Stomach (tissue), 8 donors: ENCODE measurements at regions not wholly inside any gene's neighbourhood (a gene's known extent, or its start where the extent isn't known, plus 50 kb on each side); places are given as distances from the start of the nearest gene placed in this dataset.

Source experiments
- DNase-seq, 2 donors: peaks; one replicate each; pipeline versions ENCODE4 v3.0.0 to v3.0.0-alpha.2; 2013 to 2019
- H3K27ac ChIP-seq, 5 donors: fragments of 200-600 bp in 4 of 5; sonication (generic) in 4 of 5; one replicate each; pipeline ENCODE4 v1.5.1; 2013 to 2019; ENCODE audit warnings: mild to moderate bottlenecking in 1 of 5, moderate library complexity in 1 of 5
- H3K27me3 ChIP-seq, 3 donors: fragments of 200-600 bp; sonication (generic); one replicate each; pipeline ENCODE4 v1.5.1; 2017 to 2019; ENCODE audit warnings: mixed run types in 1 of 3
- H3K36me3 ChIP-seq, 4 donors: fragments of 200-600 bp; sonication (generic); 1 replicate in 3 of 4; 2 replicates in 1 of 4; pipeline ENCODE4 v1.5.1; 2016 to 2019
- H3K4me1 ChIP-seq, 4 donors: fragments of 200-600 bp; sonication (generic); one replicate each; pipeline ENCODE4 v1.5.1; 2016 to 2019
- H3K4me3 ChIP-seq, 4 donors: fragments of 200-600 bp; sonication (generic) in 3 of 4; one replicate each; pipeline ENCODE4 v1.5.1; 2016 to 2019; ENCODE audit warnings: mild to moderate bottlenecking in 1 of 4
- H3K9me3 ChIP-seq, 4 donors: fragments of 200-600 bp; sonication (generic); one replicate each; pipeline ENCODE4 v1.5.1; 2016 to 2019
- CTCF ChIP-seq, 7 experiments: fragments of 450-650 bp in 4 of 7; fragments of 200-600 bp in 3 of 7; sonication (generic) in 3 of 7; IDR thresholded peaks; one replicate each; pipeline ENCODE4 v1.5.1; 2016 to 2019; ENCODE audit warnings: antibody characterized with exemption in 7 of 7, control low read depth in 2 of 7, mild to moderate bottlenecking in 1 of 7
- EP300 ChIP-seq: sonication (generic); formaldehyde crosslinking; IDR thresholded peaks from one replicate; pipeline ENCODE4 v1.6.1; 2017; ENCODE audit warnings: antibody characterized with exemption
- POLR2A ChIP-seq, 4 donors: fragments of 450-650 bp; IDR thresholded peaks; one replicate each; pipeline ENCODE4 v1.6.1; 2016; ENCODE audit warnings: antibody characterized with exemption in 4 of 4, control low read depth in 2 of 4, mild to moderate bottlenecking in 1 of 4, moderate library complexity in 1 of 4
- POLR2AphosphoS5 ChIP-seq, 3 donors: sonication (generic); formaldehyde crosslinking; IDR thresholded peaks; one replicate each; pipeline ENCODE4 v1.6.1; 2016; ENCODE audit warnings: antibody characterized with exemption in 3 of 3
- WGBS, 5 donors: extraction: QIAGEN DNeasy Blood & Tissue Kit in 3 of 5; methylation state at CpG; one replicate each; pipeline versions ENCODE4 v1.1.5 to v1.1.7; 2013 to 2018; 5-methylcytosine and 5-hydroxymethylcytosine counted together
- intact Hi-C: fragments of 100-400 bp; cut with DNase I; formaldehyde crosslinking; loops from one replicate; pipeline ENCODE4 v1.15.1; 2023; ENCODE audit warnings: low total_unique reads
- donor health status: healthy with polysubstance abuse.
- donor health status: Bipolar disorder and iron deficiency.
- donor health status: healthy.

- Histone ChIP-seq H3K9me3 (no peaks in the 10 kb centered on the region), H3K36me3 (no peaks in the 10 kb centered on the region), H3K4me1 (no peaks in the 10 kb centered on the region), H3K4me3 (no peak overlapping the region), H3K27ac (no peak overlapping the region), H3K27me3 (peaks cover 0 to 11% (median 0%) of the 10 kb centered on the region in 3 donors)
- intact Hi-C loops, result no loop called here
- WGBS, 5 donors, result 60 to 63% (median 62%) methylated on average over 8 of the region's 8 CpGs
- TF ChIP-seq POLR2AphosphoS5 (IDR thresholded peaks at IDR 0.05) (no peak), CTCF (IDR thresholded peaks at IDR 0.05) (no peak), POLR2A (IDR thresholded peaks at IDR 0.05) (no peak), EP300 (no peak)
- DNase-seq, result no peak
These were observed 269.3 kb upstream of the MYT1L start for GRCh38 chr2:2600366-2600765.

- intact Hi-C loops, result no loop called here
- 84 to 93% (median 92%) methylated on average over 8 of the region's 8 CpGs for WGBS, 5 donors
- no peak for DNase-seq
These were observed 268.4 kb upstream of the MYT1L start for GRCh38 chr2:2599441-2599840.

GRCh38 chr2:2597712-2598111 lies 266.6 kb upstream of the MYT1L start:
- no peak overlapping the region for H3K27ac ChIP-seq
- DNase-seq, result no peak
- H3K9me3 ChIP-seq, result no peaks in the 10 kb centered on the region
- H3K27me3 ChIP-seq, result no peaks in the 10 kb centered on the region
- H3K36me3 ChIP-seq, result no peaks in the 10 kb centered on the region
- no peak for TF ChIP-seq POLR2A (IDR thresholded peaks at IDR 0.05)
- no peak for TF ChIP-seq CTCF (IDR thresholded peaks at IDR 0.05)
- no peak for TF ChIP-seq EP300
- no peak for TF ChIP-seq POLR2AphosphoS5 (IDR thresholded peaks at IDR 0.05)
- H3K4me3 ChIP-seq, result no peak overlapping the region
- WGBS, 5 donors, result 63 to 94% (median 75%) methylated on average over 2 of the region's 2 CpGs
- intact Hi-C loops, result no loop called here
- H3K4me1 ChIP-seq, result no peaks in the 10 kb centered on the region

More at GRCh38 chr2:2599441-2599840, 268.4 kb upstream of the MYT1L start:
- Histone ChIP-seq H3K36me3 (no peaks in the 10 kb centered on the region), H3K4me1 (no peaks in the 10 kb centered on the region), H3K4me3 (no peak overlapping the region), H3K27me3 (peaks cover 0 to 2% (median 0%) of the 10 kb centered on the region in 3 donors), H3K9me3 (no peaks in the 10 kb centered on the region), H3K27ac (no peak overlapping the region)
- TF ChIP-seq POLR2A (IDR thresholded peaks at IDR 0.05) (no peak), CTCF (IDR thresholded peaks at IDR 0.05) (no peak), POLR2AphosphoS5 (IDR thresholded peaks at IDR 0.05) (no peak), EP300 (no peak)

GRCh38 chr2:2591542-2591940 lies 260.5 kb upstream of the MYT1L start:
- intact Hi-C loops, result no loop called here
- DNase-seq, result peak in 1 of 2 donors; percentile 3
- WGBS, 5 donors, result 56 to 80% (median 64%) methylated on average over 4 to 6 of the region's 6 CpGs

More at GRCh38 chr2:2591542-2591940, 260.5 kb upstream of the MYT1L start:
- Histone ChIP-seq H3K27ac (no peak overlapping the region), H3K4me1 (no peaks in the 10 kb centered on the region), H3K9me3 (peaks cover 0 to 11% (median 2%) of the 10 kb centered on the region in 4 donors), H3K36me3 (no peaks in the 10 kb centered on the region), H3K4me3 (no peak overlapping the region), H3K27me3 (no peaks in the 10 kb centered on the region)
- no peak for TF ChIP-seq EP300
- no peak for TF ChIP-seq CTCF (IDR thresholded peaks at IDR 0.05)
- no peak for TF ChIP-seq POLR2A (IDR thresholded peaks at IDR 0.05)
- no peak for TF ChIP-seq POLR2AphosphoS5 (IDR thresholded peaks at IDR 0.05)
